Mononuclear cell (primary cell): ENCODE measurements at regions not wholly inside any gene's neighbourhood (a gene's known extent, or its start where the extent isn't known, plus 50 kb on each side); places are given as distances from the start of the nearest gene placed in this dataset.
"Not testable (repeated sequence)": the region's sequence is repeated elsewhere in the genome, so short reads cannot be mapped to it uniquely, and the experiment has no call there.

ENCODE experiments used
- H3K27me3 ChIP-seq: 2 replicates; pipeline ENCODE4 v1.6.0; 2011; ENCODE audit warnings: low read length, control low read depth; ENCODE audit not compliant: insufficient read depth
- H3K4me1 ChIP-seq: 2 replicates; pipeline ENCODE4 v1.5.1; 2011; ENCODE audit warnings: mild to moderate bottlenecking, low read length, control low read depth; ENCODE audit not compliant: insufficient read depth
- H3K4me3 ChIP-seq: 2 replicates; pipeline ENCODE4 v1.5.1; 2011; ENCODE audit warnings: mild to moderate bottlenecking, low read length, moderate library complexity
- H3K9me3 ChIP-seq: 2 replicates; pipeline ENCODE4 v1.5.1; 2011; ENCODE audit warnings: low read depth, mild to moderate bottlenecking, control low read depth, low read length

DNA sequence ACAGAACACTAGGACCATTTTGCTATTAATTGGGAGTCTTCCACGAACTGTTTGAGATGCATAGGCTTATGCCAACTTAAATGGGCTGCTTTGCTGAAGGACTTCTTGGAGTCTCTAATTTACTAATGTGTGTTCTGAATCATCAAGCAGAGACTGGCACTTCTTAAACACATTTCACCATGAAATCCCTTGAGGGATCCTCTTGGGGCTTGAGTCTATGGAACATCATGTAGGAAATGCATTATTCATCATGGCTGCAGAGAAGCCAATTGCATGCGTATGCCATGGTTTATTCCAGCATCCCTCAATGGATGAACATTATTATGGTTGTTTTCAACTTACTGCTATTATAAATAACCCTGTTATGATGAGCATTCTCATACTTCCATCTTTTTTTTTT is 73.4 kb downstream of the FGD2 start:
- H3K9me3 ChIP-seq, result no peaks in the 10 kb centered on the region
- no peaks in the 10 kb centered on the region for H3K27me3 ChIP-seq
- peaks cover 18% of the 10 kb centered on the region for H3K4me1 ChIP-seq
- H3K4me3 ChIP-seq, result no peak overlapping the region

DNA sequence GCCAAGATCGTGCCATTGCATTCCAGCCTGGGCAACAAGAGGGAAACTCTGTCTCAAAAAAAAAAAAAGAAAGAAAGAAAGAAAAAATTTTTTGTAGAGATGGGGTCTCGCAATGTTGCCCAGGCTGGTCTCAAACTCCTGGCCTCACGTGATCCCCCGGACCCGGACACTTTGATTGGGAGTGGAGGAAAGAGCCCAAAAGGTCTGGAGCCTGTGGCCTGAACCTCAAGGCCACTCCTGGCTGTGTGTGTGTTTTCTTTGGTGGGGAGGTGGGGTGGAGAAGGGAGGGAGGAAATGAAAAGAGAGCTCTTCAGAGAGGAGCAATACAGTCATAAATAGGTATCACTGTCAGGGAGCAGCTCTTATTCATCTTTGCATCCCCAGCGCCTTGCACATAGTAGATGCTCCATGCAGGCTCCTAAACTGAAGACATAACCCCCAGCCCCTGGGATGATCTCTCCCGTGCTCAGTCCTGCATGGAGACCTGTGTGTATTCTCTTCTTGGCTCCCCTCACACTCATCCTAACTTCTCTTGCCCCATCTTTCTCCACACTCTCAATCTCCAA is 75.7 kb downstream of the FGD2 start:
- H3K27me3 ChIP-seq, result no peaks in the 10 kb centered on the region
- peaks cover 31% of the 10 kb centered on the region for H3K4me1 ChIP-seq
- H3K9me3 ChIP-seq, result no peaks in the 10 kb centered on the region
- H3K4me3 ChIP-seq, result no peak overlapping the region

DNA sequence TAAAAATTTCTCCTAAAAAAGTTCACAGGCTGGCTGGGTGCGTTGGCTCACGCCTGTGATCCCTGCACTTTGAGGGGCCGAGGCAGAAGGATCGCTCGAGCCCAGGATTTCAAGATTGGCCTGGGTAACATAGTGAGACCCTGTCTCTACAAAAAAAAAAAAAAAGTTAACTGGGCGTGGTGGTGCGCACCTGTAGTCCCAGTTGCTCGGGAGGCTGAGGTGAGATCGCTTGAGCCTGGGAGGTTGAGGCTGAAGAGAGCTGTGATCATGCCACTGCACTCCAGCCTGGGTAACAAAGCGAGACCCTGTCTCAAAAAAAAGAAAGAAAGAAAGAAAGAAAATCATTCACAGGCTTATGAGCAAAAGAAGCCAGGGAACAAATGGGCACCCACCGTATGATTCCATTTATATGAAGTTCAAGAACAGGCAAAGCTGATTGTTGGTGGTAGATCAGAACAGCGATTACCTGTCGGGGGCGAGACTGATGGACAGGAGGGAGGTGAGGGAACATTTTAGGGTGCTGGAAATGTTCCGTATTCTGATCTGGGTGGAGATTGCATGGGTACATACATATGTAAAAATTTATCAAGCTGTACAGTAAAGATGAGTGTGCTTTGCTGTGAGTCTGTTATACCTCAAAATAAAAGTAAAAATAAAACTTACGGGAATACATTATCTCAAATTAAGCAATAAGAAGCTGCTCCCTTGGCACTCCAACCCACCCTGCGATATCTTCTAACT is 77.1 kb downstream of the FGD2 start:
- no peak overlapping the region for H3K4me3 ChIP-seq
- H3K27me3 ChIP-seq, result no peaks in the 10 kb centered on the region
- peaks cover 31% of the 10 kb centered on the region for H3K4me1 ChIP-seq
- H3K9me3 ChIP-seq, result no peaks in the 10 kb centered on the region

DNA sequence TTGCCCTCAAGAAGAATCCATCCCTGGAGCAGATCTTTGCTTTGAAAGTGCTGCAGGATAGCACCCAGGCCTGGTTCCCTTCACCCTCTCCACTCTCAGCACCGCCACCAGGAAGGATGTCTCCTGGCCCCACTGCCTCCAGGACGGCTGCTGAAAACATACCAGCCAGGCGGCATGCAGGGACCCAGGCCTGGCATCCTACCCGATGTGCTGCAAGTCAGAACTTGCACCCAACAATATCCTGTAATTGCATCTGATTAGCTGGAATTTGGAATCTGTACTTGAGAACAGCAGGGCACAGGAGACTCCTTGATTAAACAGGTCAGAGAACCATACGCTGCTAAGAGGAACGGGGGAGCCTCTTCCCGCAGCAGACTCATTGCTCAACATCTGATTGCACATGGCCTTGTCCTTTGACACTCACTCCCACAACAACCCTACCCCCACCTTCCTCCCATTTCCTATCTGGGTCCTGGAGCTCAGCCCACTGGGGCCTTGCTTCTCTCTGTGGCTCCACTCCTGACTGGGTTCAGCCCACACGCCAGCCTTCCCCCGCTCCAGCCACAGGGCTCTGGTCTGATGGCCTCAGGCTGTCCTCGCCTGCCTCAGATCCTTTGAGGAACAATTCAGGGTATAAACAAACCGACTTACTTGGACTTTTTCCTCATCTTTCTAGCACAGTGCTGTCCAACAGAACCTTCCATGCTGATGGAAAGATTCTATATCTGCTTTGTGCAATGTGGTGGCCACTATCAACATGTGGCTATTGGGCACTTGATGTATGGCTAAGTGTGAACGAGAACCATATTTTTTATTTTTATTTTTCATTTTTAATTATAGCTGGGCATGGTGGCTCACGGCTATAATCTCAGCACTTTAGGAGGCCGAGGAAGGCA is 78.0 kb downstream of the FGD2 start:
- Histone ChIP-seq H3K4me3 (no peak overlapping the region), H3K9me3 (no peaks in the 10 kb centered on the region), H3K27me3 (no peaks in the 10 kb centered on the region), H3K4me1 (peaks cover 31% of the 10 kb centered on the region)

DNA sequence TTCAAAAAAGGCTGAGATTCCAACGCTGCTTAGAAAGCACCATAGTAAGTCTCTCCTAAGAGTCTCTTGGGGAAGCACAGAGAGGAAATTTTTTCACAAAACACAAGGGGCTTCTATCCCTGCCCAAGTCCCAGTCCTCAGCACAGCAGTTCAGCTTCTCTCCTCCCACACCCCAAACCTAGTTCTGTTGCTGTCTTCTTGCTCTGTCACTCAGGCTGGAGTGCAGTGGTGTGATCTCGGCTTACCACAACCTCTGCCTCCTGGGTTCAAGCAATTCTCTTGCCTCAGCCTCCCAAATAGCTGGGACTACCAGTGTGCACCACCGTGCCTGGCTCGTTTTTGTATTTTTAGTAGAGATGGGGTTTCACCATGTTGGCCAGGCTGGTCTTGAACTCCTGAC is 79.2 kb downstream of the FGD2 start:
- H3K9me3 ChIP-seq, H3K27me3 ChIP-seq, H3K4me3 ChIP-seq: not testable (repeated sequence)
- H3K4me1 ChIP-seq, result peaks cover 31% of the 10 kb centered on the region

DNA sequence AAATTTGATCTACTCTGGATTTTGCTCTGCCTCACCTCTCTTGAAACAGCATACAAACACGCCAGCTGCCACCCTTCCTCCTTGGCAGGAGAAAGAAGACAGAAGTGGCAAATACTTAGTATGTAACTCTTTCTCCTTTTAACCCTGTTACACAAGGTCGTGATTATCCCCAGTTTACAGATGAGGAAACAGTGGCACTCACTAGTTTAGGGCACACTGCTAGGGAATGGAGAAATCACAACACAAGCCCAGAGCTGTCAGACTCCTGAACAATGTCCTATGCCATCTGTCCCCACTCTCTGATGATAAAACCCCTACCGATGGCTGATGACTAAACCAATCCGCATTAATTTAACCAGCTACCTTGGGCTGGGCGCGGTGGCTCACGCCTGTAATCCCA is 79.7 kb downstream of the FGD2 start:
- Histone ChIP-seq H3K27me3 (no peaks in the 10 kb centered on the region), H3K9me3 (no peaks in the 10 kb centered on the region), H3K4me1 (peaks cover 31% of the 10 kb centered on the region), H3K4me3 (no peak overlapping the region)

DNA sequence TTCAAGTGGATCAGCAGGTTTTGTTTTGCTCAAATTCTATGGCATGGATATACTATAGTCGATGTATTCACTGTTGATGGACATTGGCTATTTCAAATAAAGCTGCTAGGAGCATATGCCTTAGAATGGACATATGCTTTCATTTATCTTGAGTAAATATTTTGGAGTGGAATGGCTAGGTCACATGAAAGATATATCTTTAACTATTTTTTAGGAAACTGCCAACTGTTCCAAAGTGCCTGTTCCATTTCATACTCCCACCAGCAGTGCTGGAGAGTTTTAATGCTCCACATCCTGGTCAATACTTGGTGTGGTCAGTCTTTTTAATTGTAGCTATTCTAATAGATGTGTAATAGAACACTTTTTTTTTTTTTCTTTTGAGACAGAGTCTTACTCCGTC is 81.1 kb upstream of the PIM1 start:
- Histone ChIP-seq H3K9me3 (no peaks in the 10 kb centered on the region), H3K27me3 (no peaks in the 10 kb centered on the region), H3K4me3 (no peak overlapping the region), H3K4me1 (peaks cover 13% of the 10 kb centered on the region)

DNA sequence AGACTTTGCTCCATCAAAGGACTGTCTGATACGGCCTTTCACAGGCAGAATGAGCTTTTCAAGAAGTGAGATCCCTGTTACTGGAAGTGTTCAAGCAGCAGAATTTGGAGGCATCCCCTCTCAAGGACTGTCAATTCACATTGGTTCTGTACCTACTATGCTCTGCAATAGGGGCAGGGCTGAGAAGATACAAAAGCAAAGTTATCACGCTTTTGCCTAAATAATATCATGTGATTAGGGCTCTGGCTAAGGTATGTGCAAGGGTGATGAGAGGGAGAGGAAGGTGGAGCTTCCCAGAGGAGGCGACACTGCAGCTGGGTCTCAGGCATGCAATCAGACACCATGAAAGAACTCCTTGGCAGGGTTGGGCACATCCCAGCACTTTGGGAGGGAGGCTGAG is 80.2 kb upstream of the PIM1 start:
- Histone ChIP-seq H3K9me3 (no peaks in the 10 kb centered on the region), H3K4me3 (no peak overlapping the region), H3K4me1 (peaks cover 4% of the 10 kb centered on the region), H3K27me3 (no peaks in the 10 kb centered on the region)

DNA sequence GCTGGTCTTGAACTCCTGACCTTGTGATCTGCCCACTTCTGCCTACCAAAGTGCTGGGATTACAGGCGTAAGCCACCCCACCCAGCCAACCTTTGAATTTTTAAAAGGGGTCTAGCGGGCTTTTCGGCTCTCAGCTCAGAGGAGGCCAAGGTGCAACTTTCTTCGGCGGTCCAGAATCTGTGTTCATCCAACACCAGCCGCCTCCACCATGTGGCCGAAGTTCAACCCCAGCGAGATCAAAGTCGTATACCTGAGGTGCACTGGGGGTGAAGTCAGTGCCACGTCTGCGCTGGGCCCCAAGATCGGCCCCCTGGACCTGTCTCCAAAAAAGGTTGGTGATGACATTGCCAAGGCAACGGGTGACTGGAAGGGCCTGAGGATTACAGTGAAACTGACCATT is 78.8 kb upstream of the PIM1 start:
- H3K9me3 ChIP-seq, H3K4me1 ChIP-seq, H3K27me3 ChIP-seq, H3K4me3 ChIP-seq: not testable (repeated sequence)

DNA sequence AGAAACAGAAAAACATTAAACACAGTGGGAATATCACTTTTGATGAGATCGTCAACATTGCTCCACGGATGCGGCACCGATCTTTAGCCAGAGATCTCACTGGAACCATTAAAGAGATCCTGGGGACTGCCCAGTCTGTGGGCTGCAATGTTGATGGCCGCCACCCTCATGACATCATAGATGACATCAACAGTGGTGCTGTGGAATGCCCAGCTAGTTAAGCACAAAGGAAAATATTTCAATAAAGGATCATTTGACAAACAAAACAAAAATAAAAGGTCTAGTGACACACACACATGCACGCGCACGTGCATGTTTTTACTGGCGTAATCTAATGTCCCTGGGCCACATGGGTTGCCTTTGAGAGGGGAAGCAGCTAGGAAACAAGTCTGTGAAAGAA is 78.4 kb upstream of the PIM1 start:
- not testable (repeated sequence) for H3K9me3 ChIP-seq, H3K4me1 ChIP-seq, H3K27me3 ChIP-seq, H3K4me3 ChIP-seq

DNA sequence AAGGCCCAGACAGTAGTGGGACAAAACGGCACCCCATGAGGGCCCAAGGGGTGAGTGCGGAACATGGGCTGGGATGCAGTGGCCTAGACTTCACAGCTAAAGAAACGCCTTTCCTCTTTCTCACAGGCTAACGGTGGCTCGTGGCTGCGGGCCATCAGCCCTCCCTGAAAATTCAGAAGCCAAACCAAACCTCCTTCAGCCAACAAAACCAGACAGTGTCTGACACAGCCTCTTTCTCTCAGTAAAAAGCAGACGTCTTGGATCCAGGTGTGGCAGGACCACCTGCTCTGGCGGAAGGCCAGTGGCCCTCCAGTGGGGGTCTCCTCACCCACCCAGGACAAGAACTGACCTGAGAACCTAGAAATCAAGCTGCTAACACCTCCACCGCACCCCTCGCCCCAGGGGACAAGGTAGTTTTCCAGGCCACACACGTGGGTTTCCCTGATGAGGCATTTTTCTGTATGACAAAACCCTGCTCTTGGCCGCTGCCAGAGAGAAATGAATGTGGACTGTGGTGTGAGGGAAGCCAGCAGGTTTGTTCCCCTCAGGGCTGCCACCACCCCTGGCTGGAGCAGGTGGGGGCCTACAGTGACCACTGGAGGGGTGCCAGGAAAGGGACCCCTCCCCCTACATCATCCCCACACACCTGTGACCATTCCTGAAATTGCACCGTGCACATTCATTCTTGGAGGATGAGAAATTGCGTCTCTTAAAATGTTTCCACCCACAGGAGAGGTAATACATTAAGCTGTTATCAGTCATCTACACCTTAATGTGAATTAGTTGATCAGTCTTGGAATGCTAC is 76.8 kb upstream of the PIM1 start:
- no peaks in the 10 kb centered on the region for H3K9me3 ChIP-seq
- H3K27me3 ChIP-seq, result no peaks in the 10 kb centered on the region
- H3K4me1 ChIP-seq, result no peaks in the 10 kb centered on the region
- no peak overlapping the region for H3K4me3 ChIP-seq

DNA sequence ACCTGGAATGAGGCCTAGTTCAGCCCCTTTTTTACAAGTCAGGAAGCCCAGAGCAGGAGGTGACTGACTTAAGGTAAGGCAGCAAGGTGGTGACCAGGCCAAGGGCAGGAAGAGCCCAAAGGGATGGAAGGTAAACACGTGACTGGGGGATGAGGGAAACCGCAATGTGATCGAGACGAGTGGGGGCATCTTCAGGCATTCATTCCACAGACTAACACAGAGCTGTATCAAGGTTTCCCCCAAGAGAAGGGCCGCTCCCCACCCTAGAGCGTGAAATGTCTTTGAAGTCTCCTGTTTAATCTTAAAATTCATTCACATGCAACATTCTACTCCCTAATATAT is 76.3 kb upstream of the PIM1 start:
- Histone ChIP-seq H3K27me3 (no peaks in the 10 kb centered on the region), H3K4me1 (no peaks in the 10 kb centered on the region), H3K4me3 (no peak overlapping the region), H3K9me3 (no peaks in the 10 kb centered on the region)

DNA sequence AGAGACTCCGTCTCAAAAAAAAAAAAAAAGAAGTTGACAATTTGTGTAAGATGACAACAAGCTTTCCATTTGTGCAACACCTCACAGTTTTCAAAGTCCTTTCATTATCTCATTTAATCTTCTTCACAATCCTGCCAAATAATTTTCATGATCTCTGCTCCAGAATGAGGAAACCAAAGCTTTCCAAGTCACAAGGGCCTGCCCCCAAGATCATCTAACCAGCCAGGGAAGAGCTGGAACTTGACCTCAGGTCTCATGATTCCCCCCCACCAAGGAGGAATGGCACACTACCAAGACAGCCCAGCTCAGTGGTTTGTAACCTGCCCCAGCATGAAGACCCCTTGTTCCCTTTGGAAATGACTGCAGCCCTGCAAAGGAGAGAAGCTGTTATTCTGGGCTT is 74.0 kb upstream of the PIM1 start:
- Histone ChIP-seq H3K4me1 (peaks cover 8% of the 10 kb centered on the region), H3K27me3 (no peaks in the 10 kb centered on the region), H3K9me3 (no peaks in the 10 kb centered on the region), H3K4me3 (no peak overlapping the region)

DNA sequence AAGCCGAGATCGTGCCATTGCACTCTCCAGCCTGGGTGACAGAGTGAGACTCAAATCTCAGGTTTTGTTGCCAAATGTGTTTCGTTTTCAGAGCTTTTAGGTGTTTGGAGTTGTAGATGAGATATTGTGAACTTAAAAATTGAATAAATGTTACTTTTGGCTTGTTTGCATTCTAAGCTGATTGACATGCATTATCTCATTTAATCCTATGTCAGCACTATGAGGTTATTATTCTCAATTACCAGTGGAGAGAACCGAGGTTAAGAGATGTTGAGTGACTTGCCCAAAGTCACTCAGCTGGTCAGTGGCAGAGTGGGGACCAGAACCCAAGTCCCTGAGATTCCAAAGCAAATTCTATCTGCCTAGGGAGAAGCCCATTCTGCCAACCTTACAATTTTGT is 72.6 kb upstream of the PIM1 start:
- H3K9me3 ChIP-seq, result no peaks in the 10 kb centered on the region
- peaks cover 16% of the 10 kb centered on the region for H3K4me1 ChIP-seq
- no peaks in the 10 kb centered on the region for H3K27me3 ChIP-seq
- no peak overlapping the region for H3K4me3 ChIP-seq

DNA sequence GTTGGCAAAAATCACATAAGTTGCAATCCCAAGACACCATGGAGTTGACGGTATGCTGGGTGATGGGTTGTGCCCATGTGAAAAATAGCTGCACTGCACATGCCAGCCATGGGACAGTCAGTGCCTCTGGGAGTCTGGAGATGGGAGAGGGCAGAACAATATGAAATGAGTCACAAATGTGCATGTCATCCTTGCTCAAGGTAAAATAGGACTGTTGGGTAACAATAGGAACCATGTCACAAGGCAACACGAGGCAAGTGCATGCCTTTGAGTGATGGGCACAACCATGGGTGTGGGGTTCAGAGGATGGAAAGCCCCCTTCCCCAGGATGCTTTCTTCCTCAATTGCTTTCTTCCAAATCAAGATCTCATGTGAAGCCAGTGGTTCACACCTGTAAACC is 70.5 kb upstream of the PIM1 start:
- H3K4me1 ChIP-seq, result peaks cover 37% of the 10 kb centered on the region
- H3K4me3 ChIP-seq, result no peak overlapping the region
- no peaks in the 10 kb centered on the region for H3K9me3 ChIP-seq
- H3K27me3 ChIP-seq, result no peaks in the 10 kb centered on the region
